Choroid plexus epithelial cell (primary cell): ENCODE measurements at regions not wholly inside any gene's neighbourhood (a gene's known extent, or its start where the extent isn't known, plus 50 kb on each side); places are given as distances from the start of the nearest gene placed in this dataset.

Source experiments
- DNase-seq: peaks from one replicate; pipeline ENCODE4 v3.0.0-alpha.2; 2010; ENCODE audit warnings: low read depth
- H3K4me3 ChIP-seq: 2 replicates; pipeline ENCODE4 v1.5.1; 2011; ENCODE audit warnings: low read depth, mild to moderate bottlenecking, control low read depth, low read length, moderate library complexity
- CTCF ChIP-seq: conservative IDR thresholded peaks from 2 replicates; pipeline ENCODE4 v1.5.1; 2011; ENCODE audit warnings: low read depth, mild to moderate bottlenecking, control low read depth, inconsistent platforms, low read length, moderate library complexity

GRCh38 chr3:101172516-101172915 lies 147.9 kb downstream of the IMPG2 start:
- DNase-seq: no peak
- no peak overlapping the region for H3K4me3 ChIP-seq
- no peak for TF ChIP-seq CTCF

- no peak overlapping the region for H3K4me3 ChIP-seq
- no peak for TF ChIP-seq CTCF
- no peak for DNase-seq
These were observed 148.6 kb downstream of the IMPG2 start for GRCh38 chr3:101171681-101172191.

- H3K4me3 ChIP-seq: no peak overlapping the region
- TF ChIP-seq CTCF: no peak
- DNase-seq: no peak
These were observed 149.4 kb downstream of the IMPG2 start for GRCh38 chr3:101170806-101171558.

- no peak for DNase-seq
- TF ChIP-seq CTCF: no peak
- no peak overlapping the region for H3K4me3 ChIP-seq
These were observed 150.2 kb downstream of the IMPG2 start for GRCh38 chr3:101170062-101170771.

- DNase-seq: no peak
- TF ChIP-seq CTCF: no peak
- H3K4me3 ChIP-seq: no peak overlapping the region
These were observed 150.9 kb downstream of the IMPG2 start for GRCh38 chr3:101169516-101169915.

GRCh38 chr3:101167376-101167775 lies 153.0 kb downstream of the IMPG2 start:
- no peak overlapping the region for H3K4me3 ChIP-seq
- no peak for TF ChIP-seq CTCF
- DNase-seq: no peak
